IMR-90 (cell line): ENCODE measurements at regions not wholly inside any gene's neighbourhood (a gene's known extent, or its start where the extent isn't known, plus 50 kb on each side); places are given as distances from the start of the nearest gene placed in this dataset.

Experiments used
- ATAC-seq: fragments of 200-7000 bp; cut with Tn5 transposase; 2 replicates; pipeline ENCODE4 v1.9.1; 2020; ENCODE audit warnings: low read depth, mild to moderate bottlenecking, moderate library complexity
- BruUV-seq: library from RNA; stranded (reverse); fragments of 400-500 nt; replicated peaks from 2 replicates; lab custom pipeline; 2021; lab: Mats Ljungman, UMichigan
- CTCF ChIA-PET: fragments of 300-600 bp; formaldehyde crosslinking; extraction: SDS; loops from one replicate; lab custom pipeline; 2021; ENCODE audit warnings: antibody characterized with exemption; lab: Yijun Ruan, JAX
- POLR2A ChIA-PET: fragments of 300-600 bp; sonication (Branson Sonifier 250); formaldehyde crosslinking; loops from one replicate; lab custom pipeline; 2022; ENCODE audit warnings: antibody characterized with exemption; ENCODE audit not compliant: unreplicated experiment; lab: Charles Lee
- DNase-seq: peaks from one replicate; pipeline ENCODE4 v3.0.0; 2013
- H2AFZ ChIP-seq: replicated peaks from 2 replicates; pipeline ENCODE3; 2013; ENCODE audit warnings: low read length, mild to moderate bottlenecking; ENCODE audit not compliant: poor library complexity
- H2AK5ac ChIP-seq: 2 replicates; pipeline ENCODE4 v1.6.1; 2013; ENCODE audit warnings: low read depth, low read length, inconsistent platforms
- H2AK9ac ChIP-seq: replicated peaks from 2 replicates; pipeline ENCODE3; 2013; ENCODE audit warnings: mild to moderate bottlenecking, low read depth, low read length, moderate library complexity; ENCODE audit not compliant: poor library complexity
- H2BK120ac ChIP-seq: 2 replicates; pipeline ENCODE4 v1.6.1; 2013; ENCODE audit warnings: low read depth, low read length, inconsistent platforms
- H2BK15ac ChIP-seq: 3 replicates; pipeline ENCODE4 v1.6.1; 2013; ENCODE audit warnings: low read depth, low read length, inconsistent platforms
- H2BK20ac ChIP-seq: 2 replicates; pipeline ENCODE4 v1.6.1; 2013; ENCODE audit warnings: low read depth, mild to moderate bottlenecking, inconsistent platforms, low read length, moderate library complexity
- H2BK5ac ChIP-seq: 2 replicates; pipeline ENCODE4 v1.6.1; 2013; ENCODE audit warnings: mild to moderate bottlenecking, low read depth, low read length, inconsistent platforms; ENCODE audit not compliant: poor library complexity, severe bottlenecking
- H3K14ac ChIP-seq: replicated peaks from 2 replicates; pipeline ENCODE4 v1.6.1; 2013; ENCODE audit warnings: low read depth, low read length, inconsistent platforms
- H3K18ac ChIP-seq: 2 replicates; pipeline ENCODE4 v1.6.1; 2013; ENCODE audit warnings: low read depth, low read length, control low read depth
- H3K23ac ChIP-seq: 2 replicates; pipeline ENCODE4 v1.6.1; 2013; ENCODE audit warnings: low read depth, low read length, inconsistent platforms
- H3K27ac ChIP-seq: 2 replicates; pipeline ENCODE4 v1.5.1; 2013; ENCODE audit warnings: mild to moderate bottlenecking, control low read depth, low read length; ENCODE audit not compliant: insufficient read depth
- H3K27me3 ChIP-seq: 2 replicates; pipeline ENCODE4 v1.6.1; 2013; ENCODE audit warnings: low read length; ENCODE audit not compliant: control insufficient read depth, insufficient read depth
- H3K36me3 ChIP-seq: 2 replicates; pipeline ENCODE4 v1.6.1; 2013; ENCODE audit warnings: low read length, mixed read lengths; ENCODE audit not compliant: control insufficient read depth, insufficient read depth
- H3K4ac ChIP-seq: 2 replicates; pipeline ENCODE4 v1.6.1; 2013; ENCODE audit warnings: low read depth, low read length, inconsistent platforms
- H3K4me1 ChIP-seq: 2 replicates; pipeline ENCODE4 v1.6.1; 2013; ENCODE audit warnings: low read length, mixed read lengths; ENCODE audit not compliant: control insufficient read depth, insufficient read depth
- H3K4me2 ChIP-seq: 2 replicates; pipeline ENCODE4 v1.6.1; 2013; ENCODE audit warnings: low read depth, mild to moderate bottlenecking, control low read depth, low read length, moderate library complexity
- H3K4me3 ChIP-seq: 2 replicates; pipeline ENCODE4 v1.5.1; 2013; ENCODE audit warnings: low read depth, mild to moderate bottlenecking, control low read depth, low read length, moderate library complexity; ENCODE audit not compliant: insufficient read depth
- H3K56ac ChIP-seq: 2 replicates; pipeline ENCODE4 v1.6.1; 2013; ENCODE audit warnings: low read length, inconsistent platforms; ENCODE audit not compliant: insufficient read depth; ENCODE audit errors: extremely low read depth
- H3K79me1 ChIP-seq, 2 experiments: 2 replicates each; pipeline ENCODE4 v1.6.1; 2013; ENCODE audit warnings: low read length in 2 of 2, inconsistent platforms in 1 of 2, low read depth in 1 of 2
- H3K9ac ChIP-seq: 2 replicates; pipeline ENCODE4 v1.6.1; 2013; ENCODE audit warnings: low read depth, low read length, control low read depth
- H3K9me1 ChIP-seq: 2 replicates; pipeline ENCODE4 v1.6.1; 2013; ENCODE audit warnings: low read length, inconsistent platforms; ENCODE audit not compliant: insufficient read depth
- H3K9me3 ChIP-seq: 2 replicates; pipeline ENCODE4 v1.6.1; 2013; ENCODE audit warnings: low read length; ENCODE audit not compliant: control insufficient read depth, insufficient read depth
- H4K20me1 ChIP-seq: 2 replicates; pipeline ENCODE4 v1.6.1; 2013; ENCODE audit warnings: low read length, inconsistent platforms; ENCODE audit not compliant: insufficient read depth
- H4K5ac ChIP-seq: 2 replicates; pipeline ENCODE4 v1.6.1; 2013; ENCODE audit warnings: mild to moderate bottlenecking, low read depth, low read length, control low read depth
- H4K8ac ChIP-seq, 2 experiments: 2 replicates each; pipeline ENCODE4 v1.6.1; 2013; ENCODE audit warnings: low read depth in 2 of 2, low read length in 2 of 2, control low read depth in 1 of 2, inconsistent platforms in 1 of 2
- H4K91ac ChIP-seq: 2 replicates; pipeline ENCODE4 v1.6.1; 2013; ENCODE audit warnings: low read depth, low read length, inconsistent platforms; ENCODE audit not compliant: insufficient read depth
- CEBPB ChIP-seq: IDR thresholded peaks from 2 replicates; pipeline ENCODE4 v1.6.1; 2012; ENCODE audit warnings: low read depth, low read length, improper control_type of control experiment
- CHD1 ChIP-seq: IDR thresholded peaks from 2 replicates; pipeline ENCODE4 v1.6.1; 2012; ENCODE audit warnings: low read depth, low read length, improper control_type of control experiment
- CTCF ChIP-seq: conservative IDR thresholded peaks from 2 replicates; pipeline ENCODE4 v1.5.1; 2012; ENCODE audit warnings: mild to moderate bottlenecking, low read depth, low read length, improper control_type of control experiment
- RFX5 ChIP-seq: IDR thresholded peaks from 2 replicates; pipeline ENCODE4 v1.8.0; 2012; ENCODE audit warnings: low read depth, mild to moderate bottlenecking, low read length, moderate library complexity
- WGBS, 2 experiments: methylation state at CpG; one replicate each; pipeline versions ENCODE4 v1.1.5 to v1.1.7; 2013; ENCODE audit warnings: missing lambda C conversion rate in 2 of 2; ENCODE audit not compliant: insufficient read length in 1 of 2; ENCODE audit errors: extremely low coverage in 2 of 2; 5-methylcytosine and 5-hydroxymethylcytosine counted together
- dilution Hi-C: fragments of 300-500 bp; cut with HindIII; formaldehyde crosslinking; loops from one replicate; pipeline ENCODE4 v1.14.3; 2018; ENCODE audit warnings: low sequenced_read_pairs; ENCODE audit not compliant: unreplicated experiment
- in situ Hi-C: fragments of 300-500 bp; cut with MboI; formaldehyde crosslinking; loops from 3 replicates; pipeline ENCODE4 v1.14.3; 2019; ENCODE audit warnings: low sequenced_read_pairs, inconsistent platforms, mixed read lengths
- intact Hi-C: fragments of 100-400 bp; cut with micrococcal nuclease; formaldehyde crosslinking; loops from 2 replicates; pipeline ENCODE4 v1.10.0; 2022

- Histone ChIP-seq H3K4me1 (no peaks in the 10 kb centered on the region), H2BK20ac (no peak overlapping the region), H2AK9ac (no peak overlapping the region), H2BK15ac (no peak overlapping the region), H3K9me3 (no peaks in the 10 kb centered on the region), H3K79me1 (no peaks in the 10 kb centered on the region), H2BK5ac (no peak overlapping the region), H3K9me1 (no peaks in the 10 kb centered on the region), H4K20me1 (no peaks in the 10 kb centered on the region), H3K9ac (no peak overlapping the region), H4K91ac (no peak overlapping the region), H3K36me3 (no peaks in the 10 kb centered on the region), H3K4me3 (no peak overlapping the region), H3K4ac (no peak overlapping the region), H2AK5ac (no peak overlapping the region), H3K18ac (no peak overlapping the region), H3K23ac (no peak overlapping the region), H3K27me3 (no peaks in the 10 kb centered on the region), H3K56ac (no peak overlapping the region), H2AFZ (no peak overlapping the region), H4K5ac (no peak overlapping the region), H3K27ac (no peak overlapping the region), H4K8ac (no peak overlapping the region), H2BK120ac (no peak overlapping the region), H3K14ac (no peak overlapping the region), H3K4me2 (no peak overlapping the region)
- in situ Hi-C loops (no loop called here), intact Hi-C loops (no loop called here), dilution Hi-C loops (no loop called here)
- ChIA-PET POLR2A (no interaction called here), CTCF (interaction anchor here (0.6 to 1.0 kb wide), 3 partner anchors 8 to 216 kb away, joined by 3 to 4 read pairs (median 3); no protein-coding TSS in a partner anchor)
- ATAC-seq (no peak), DNase-seq (no peak)
- BruUV-seq: no TSS peak
- no CpG with 5 or more reads among the region's 2 CpGs for WGBS, 2 experiments
- TF ChIP-seq CHD1: no peak
- no peak for TF ChIP-seq RFX5
- no peak for TF ChIP-seq CEBPB
- TF ChIP-seq CTCF: no peak
These were observed 74.0 kb downstream of the SPRY1 start for GRCh38 chr4:123470640-123471039.
